HG02970 (cell line): ENCODE measurements at regions not wholly inside any gene's neighbourhood (a gene's known extent, or its start where the extent isn't known, plus 50 kb on each side); places are given as distances from the start of the nearest gene placed in this dataset.

Source experiments
- ATAC-seq: cut with Tn5 transposase; IDR thresholded peaks from one replicate; pipeline ENCODE4 v1.9.1; 2021; ENCODE audit warnings: mild to moderate bottlenecking, moderate library complexity, moderate number of reproducible peaks; ENCODE audit not compliant: unreplicated experiment, low FRiP score

DNA sequence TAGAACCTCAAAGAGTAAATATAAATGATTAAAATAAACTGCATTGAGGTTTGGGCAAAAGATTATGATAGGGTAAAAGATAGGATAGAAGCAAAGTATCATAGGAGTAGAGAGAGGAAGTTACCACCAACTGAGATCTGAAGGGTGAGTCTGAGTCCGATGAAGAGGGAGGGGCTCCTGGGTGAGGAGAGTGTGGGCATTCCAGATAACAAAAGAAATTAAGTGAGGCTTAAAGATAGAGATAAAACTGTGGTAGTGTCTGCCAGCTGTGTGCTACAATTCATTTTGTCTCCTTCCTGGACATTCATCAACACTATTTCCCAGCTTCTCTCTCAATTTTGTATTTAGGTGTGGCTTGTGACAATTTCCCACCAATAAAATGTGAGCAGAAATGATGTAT is 343.0 kb upstream of the PLSCR5 start:
- no peak for ATAC-seq

DNA sequence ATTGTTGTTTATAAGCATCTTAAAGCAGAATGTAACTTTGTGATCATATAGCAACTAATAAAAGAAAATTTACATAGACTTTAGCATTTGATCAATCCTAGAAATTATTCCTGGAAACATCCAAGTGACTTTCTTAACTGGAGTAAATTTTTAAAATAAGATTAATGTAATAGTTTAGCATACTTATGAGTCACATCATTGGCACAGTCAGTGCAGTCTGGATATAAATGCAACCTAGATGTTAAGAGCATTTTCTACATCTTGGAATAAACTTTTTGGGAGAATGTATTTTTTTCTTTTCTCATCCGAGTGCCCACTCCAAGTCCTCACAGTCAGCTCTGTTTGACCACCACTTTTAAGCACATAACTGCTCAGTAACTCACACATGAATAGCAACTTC is 324.6 kb upstream of the PLSCR5 start:
- no peak for ATAC-seq

DNA sequence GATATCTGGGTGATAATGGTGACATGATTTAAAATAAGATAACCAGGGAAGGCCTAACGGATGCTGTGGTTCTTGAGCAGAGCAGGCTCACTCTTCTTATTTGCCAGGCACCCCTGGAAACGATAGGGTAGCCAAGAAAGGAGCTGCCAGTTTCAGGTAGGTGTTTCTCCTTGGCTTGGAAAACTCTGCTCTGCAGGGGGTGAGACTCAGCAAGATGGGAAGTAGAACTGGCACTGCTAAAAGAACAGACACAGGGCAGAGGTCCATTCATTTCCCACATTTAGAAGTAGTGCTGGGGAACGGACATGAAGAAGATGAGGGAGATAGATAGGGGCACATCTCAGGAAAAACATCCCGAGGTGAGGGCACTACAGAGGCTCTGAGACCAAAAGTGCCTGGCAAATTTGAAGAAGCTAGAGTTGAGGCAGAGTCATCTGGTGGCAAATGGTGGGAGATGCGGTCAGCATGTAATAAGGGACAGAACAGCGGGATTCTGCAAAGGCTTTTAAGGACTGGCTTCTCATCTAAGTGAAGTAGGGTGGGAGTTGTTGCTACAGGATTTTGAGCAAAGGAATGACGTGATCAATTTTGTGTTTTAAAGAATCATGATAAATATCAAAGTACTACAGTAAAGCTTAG is 323.4 kb upstream of the PLSCR5 start:
- no peak for ATAC-seq

DNA sequence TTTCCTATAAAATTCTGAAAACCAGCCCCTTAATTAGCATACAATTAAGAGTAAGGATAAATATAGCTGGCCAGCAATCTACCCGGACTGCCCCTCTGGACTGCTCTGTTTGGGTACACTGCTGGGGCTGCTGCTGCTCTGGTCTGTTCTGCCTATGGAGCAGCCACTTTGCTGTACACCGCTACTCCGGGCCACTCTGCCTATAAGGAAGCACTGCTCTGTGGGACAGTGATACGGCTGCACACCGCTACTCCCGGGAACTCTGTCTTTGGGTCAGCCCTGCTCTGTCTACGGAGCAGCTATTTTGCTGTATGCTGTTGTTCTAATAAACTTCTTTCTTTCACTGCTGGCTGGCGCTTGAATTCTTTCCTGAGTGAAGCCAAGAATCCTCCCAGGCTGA is 316.5 kb upstream of the PLSCR5 start:
- ATAC-seq: no peak

DNA sequence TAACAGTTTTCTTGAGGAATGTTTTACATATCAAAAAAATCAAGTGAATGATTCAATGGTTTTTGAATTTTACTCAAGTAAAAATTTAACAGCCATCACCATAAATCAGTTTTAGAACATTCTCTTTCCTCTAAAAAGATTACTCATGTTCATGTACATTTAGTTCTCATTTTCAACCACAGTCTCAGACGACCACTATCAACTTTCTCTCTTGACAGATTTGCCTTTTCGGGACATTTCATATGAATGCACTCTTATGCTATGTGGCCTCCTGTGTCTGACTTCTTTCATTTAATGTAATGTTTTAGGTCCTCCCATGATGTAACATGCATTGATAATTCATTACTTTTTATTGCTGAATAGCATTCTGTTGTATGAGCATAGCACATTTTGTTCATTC is 309.3 kb upstream of the PLSCR5 start:
- no peak for ATAC-seq

DNA sequence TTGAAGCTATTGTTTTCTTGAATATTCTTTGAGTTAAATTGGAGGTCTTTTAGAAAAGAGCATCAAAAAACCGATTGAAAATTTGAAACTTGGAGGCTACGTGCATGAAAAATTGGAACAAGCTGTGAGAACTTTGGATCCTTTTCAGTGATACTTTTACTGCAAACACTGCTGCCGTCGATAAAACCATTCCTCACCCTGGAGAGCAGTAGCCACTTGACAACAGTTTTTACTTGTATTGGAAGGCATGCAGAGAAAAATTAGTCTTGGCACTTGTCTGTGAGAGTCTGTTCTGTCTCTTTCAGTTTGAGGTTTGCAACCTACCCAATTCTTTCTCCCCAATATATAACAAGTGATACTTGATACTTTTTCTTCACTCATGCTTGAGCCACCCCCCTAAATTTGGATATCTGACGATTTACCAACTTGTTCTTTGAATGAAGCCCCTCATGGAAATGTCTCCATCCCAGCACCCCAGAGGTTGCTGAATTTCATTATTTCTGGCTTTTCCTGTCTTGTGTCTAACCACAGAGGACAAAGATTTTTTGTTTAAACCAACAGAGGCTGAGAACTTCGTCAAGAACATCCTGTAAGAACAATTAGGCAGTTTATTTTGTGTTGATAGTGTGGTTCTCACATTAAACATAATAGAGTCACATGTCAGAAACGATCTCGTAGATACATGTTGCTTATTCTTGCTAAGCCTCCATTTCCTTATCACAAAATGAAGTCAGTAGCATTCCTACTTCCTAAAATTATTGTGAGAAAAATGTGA is 307.3 kb upstream of the PLSCR5 start:
- no peak for ATAC-seq

DNA sequence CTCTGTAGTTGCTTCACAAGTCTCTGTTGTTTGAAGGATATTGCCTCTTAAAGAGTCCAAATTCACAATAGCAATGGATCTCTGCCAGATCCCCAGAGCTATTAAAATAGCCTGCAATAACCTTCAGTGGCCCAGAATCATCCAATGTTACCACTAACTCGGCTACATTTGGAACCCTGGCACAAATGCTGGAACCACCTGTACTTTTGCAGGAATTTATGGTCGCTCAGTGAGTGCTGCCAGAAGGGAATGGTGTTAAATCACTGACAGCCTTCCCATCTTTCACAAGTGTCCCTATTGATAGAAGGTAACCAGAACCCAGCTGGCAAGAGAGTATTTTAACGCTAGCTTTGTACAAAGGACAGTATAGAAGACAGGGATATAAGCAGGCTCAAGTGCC is 298.8 kb upstream of the PLSCR5 start:
- no peak for ATAC-seq

DNA sequence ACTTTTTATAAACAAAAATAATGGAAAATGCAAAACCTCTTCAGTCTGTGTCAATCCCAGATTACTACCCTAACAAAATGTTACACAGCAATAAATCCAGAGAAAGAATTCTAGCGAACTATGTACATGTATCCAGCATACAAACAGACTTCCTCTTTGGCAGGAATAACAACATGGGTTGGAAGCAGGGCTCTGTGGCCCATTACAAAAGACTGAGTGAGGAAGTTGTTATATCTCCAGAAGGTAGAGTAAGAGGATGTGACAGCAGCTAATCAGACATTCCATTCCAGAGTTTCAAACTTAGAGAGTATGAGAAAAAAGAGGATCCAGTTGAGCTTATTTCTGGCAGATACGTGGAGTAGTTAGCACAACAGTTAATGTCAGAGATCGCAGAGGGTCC is 294.0 kb upstream of the PLSCR5 start:
- ATAC-seq: no peak

DNA sequence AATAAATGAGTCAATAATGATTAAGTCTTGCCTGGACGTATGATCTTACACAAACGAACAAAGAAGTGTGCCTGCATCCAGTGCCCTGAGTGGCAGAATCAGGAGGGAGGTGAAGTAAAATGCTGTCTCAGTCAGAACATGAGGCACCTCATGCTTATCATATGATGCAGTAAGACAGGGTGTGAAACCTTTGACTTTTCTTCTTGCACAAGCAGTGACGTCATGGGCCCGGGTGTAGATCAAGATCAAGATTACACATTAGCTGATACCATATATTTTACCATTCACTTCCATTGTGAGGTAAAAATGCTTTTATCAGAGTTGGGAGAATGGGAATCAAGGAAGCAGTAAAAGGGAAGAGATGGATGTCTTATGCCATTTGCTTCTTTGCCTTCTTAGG is 291.6 kb upstream of the PLSCR5 start:
- no peak for ATAC-seq

DNA sequence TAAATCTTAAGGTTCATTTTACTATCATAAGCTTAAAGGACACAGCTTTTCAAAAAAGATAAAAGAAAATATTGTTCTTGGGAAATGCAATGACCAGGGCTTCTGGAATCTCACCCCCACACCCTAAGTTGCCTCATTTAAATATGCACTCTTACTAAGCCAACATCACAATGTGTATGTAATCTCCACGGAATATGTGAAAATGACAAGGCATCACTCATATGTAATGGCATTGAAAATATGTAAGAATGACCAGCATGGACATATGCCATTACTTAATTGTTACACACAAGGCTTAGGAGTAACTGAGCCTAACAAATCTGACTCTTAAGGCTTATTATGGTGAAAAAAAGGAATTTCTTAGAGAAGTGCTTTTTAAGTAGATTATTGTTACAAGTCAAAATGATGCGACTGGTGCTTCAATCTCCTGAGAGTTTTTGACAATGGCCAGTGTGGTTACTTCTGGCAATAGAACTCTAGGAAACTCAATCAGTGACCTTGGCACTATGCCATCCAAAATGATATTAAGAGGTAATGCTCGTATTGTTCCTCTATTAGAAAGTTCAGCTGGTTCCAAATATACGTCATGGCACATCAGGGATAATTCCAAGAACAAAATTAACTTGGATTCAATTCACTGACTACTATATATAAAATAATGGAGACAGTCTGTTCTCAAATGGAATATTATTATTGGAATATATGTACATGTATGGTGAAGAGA is 290.0 kb upstream of the PLSCR5 start:
- ATAC-seq: no peak

DNA sequence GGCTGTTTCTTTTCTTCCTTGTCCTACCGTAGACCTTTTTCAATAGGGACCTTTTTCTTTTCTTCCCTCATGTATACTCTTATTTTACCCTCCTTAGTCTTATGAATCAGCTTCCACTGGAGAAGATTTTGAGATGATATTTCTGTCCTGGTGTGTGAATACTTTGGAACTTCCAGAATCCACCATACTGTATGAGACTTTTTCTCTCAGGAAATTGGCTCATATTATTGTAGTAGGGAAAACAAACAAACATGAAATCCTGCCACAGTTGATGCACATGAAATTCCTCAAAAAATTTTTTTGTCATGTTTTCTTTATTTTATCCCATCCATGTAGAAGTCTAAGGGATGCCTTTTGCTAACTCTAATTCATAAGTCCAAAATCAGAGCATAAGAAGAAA is 289.3 kb upstream of the PLSCR5 start:
- ATAC-seq: no peak

DNA sequence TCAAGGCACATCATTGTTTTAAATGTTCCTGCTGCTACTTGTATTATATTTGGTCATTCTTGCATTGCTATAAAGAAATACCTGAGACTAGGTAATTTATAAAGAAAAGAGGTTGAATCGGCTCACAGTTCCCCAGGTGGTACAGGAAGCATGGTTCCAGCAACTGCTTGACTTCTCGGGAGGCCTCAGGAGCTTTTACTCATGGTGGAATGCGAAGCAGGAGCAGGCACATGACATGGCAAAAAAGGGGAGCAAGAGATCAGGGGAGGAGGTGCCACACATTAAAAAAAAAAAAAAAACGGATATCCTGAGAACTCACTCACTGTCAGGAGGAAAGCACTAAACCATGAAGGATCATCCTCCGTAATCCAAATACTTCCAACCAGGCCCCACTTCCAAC is 286.9 kb upstream of the PLSCR5 start:
- no peak for ATAC-seq

DNA sequence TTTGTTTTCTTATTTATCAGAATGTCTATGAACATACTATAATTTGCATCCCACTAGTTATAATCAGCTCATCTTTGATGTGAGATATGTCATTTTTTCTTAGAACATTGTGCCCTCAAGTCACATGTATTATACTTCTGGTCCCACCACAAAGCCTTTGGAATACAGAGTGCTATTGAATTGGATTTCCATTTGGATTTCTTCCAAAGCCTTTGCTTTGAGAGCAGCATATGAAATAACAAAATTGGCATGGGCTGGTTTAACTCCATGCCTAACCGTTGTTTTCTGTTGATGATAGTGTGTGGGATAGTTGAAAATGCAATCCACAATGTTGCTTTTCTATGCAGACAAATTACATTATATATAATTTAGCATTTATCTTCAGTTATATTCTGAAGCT is 284.5 kb upstream of the PLSCR5 start:
- ATAC-seq: no peak

DNA sequence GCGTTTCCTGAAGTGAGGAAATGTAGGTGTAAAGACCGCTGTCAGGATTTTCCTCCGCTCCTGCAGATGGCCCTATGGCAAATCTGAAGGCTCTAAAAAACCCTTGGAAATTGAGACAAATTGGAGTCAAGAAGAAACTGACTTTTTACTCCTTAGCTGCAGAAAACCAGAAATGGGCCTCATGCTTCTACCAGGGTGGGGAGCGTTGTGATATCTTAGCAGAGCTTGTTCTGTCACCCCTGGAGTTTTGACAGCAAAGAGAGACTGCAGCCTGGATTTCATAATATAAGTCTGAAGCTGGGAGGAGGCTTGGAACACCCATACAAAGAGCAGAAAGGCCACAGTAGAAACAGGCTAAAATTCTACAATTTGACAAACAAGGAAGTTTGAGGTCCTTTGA is 283.0 kb upstream of the PLSCR5 start:
- ATAC-seq: no peak

DNA sequence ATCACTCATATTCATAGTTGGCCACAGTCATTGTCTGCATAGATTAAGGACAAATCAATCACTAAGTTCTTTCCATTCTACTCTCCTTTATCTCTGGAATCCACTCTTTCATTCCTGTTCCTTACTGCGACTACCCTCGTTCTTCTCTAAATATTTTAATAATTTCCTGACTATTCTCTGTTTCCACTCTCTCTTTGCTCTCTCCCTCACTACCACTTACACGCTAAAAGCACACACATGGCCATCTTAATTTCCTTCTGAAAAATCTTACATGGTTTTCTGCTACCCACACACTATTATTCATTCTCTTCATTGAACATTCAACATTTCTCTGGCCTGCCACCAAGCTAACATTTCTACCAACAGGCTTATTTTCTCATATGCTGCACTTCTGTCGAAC is 279.6 kb upstream of the PLSCR5 start:
- ATAC-seq: no peak

DNA sequence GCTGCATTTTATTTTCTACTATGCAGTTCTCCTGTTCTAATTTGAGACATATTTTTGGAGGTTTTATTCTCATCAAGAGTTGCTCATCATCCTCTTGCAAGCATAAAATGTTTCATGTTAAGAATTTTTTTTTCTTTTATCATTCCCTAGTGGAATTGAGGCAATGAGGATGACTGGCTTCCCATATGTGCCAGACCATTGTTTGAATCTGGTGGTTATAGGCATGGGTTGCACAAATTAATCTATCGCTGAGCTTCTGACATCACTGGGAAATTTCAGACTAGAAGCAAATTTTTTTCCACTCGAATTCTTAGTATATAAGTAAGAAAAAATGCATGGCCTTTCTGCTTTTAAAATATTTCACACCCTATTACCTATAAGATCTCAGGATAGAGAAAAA is 279.1 kb upstream of the PLSCR5 start:
- no peak for ATAC-seq

DNA sequence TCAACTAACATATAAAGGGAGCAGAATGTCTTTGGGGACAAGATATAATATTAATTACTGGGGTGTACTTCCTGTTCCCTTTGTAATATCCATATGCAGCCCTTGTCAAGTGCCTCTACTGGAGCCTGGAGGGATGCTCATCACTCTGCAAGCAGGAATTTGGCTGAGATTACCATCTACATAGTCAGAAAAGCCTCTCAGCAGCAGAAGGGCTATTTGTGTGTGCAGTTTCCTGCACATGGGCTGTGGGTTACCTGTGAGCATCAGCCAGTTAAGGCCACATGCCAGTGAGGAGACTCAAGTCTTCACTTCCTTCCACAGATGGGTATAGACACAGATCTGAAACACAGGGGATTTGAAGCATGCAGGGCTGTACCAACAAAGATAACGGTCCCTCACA is 278.1 kb upstream of the PLSCR5 start:
- no peak for ATAC-seq

DNA sequence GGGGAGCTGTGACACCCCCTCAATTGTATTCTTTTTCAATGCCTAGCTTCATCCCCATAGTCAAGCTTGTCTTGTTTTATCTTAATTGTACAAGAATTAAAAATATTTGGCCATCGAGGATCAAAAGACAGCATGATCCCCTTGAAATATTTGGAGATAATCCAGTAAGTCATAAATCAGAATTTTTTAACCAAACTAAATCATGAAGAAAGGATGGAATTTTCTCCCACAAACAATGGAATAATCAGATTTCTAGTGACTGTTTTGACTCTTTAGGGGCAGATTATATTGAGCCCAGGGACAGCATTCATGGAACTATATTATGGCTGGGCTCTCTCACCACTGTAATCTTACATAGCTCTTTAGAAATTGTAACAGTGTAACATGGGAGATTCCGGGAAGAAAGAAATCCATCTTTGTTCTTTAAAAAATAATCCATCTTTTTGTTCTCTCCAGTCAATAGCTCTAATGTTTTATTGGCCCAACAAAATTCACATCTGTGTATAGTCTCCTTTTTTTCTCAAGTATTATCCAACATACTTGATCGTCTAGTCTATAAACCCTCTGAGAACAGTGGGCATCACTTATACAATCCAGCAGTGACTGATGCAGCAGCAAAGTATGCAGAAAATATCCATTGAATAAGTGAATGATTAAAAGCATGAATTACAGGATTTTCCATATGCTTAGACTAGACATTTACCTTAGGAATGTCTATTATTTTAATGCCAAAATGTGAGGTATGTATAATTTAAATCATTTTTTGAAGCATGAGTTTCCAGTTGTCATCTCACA is 277.0 kb upstream of the PLSCR5 start:
- ATAC-seq: no peak

DNA sequence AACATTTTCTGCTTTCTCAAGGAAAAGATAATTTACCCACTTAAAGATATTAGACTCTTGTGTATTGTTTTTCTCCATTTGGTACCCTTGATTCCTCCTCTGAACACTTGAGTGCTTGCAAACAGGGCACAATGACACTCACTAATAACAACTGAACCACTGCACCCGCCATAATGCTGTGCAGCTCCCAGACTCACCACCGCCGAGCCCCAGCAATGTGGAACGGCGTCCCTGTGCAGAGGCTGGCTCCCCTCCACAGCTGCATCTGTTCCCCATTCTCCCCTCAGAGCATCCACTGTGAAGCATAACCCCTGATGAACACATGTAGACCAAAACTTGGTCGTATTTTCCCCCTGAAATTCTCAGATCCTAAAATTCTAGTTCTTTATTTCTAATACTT is 276.2 kb upstream of the PLSCR5 start:
- no peak for ATAC-seq

DNA sequence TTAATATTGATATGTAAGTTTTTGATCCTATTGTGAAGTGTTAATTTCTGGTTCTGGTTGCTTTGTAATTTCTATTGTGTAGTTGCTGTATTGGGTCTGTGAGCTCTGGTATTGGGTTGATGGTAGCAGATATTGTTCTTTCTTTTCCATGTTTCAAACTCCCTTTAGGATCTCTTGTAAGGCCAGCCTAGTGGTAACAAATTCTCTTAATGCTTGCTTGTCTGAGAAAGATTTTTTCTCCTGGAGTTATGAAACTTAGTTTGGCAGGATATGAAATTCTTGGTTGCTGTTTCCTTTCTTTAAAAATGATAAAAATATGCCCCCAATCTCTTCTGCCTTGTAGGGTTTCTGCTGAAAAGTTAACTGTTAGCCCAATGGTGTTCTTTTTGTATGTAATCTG is 268.6 kb upstream of the PLSCR5 start:
- no peak for ATAC-seq

DNA sequence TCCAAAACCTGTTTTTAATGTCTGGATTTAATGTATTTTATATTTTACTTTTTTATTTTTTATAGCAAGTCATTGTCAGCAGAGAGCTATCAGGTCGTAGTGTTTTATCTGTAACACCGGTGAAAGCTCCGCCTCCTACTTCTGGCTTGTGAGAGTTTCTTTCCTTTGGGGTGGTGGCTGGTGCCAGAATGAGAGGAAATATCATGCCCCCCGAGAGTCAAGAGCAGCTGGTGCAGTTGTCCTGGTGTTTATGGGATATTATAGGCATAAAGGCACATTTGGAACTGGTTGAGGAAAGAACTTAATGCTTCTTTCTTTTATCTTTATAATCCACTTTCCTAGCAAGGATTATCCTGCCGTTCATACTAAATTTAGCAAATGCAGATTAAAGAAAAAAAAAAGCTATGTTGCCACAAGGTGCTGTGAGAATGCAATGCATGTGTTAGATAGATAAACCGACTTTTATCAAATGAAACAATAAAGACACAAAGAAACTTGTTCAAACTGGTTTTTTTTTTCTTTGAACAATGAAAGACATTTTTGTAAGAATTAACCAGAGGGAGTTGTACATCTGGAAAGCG is 260.1 kb upstream of the PLSCR5 start:
- ATAC-seq: no peak
